GM23338 (cell line): ENCODE measurements at regions not wholly inside any gene's neighbourhood (a gene's known extent, or its start where the extent isn't known, plus 50 kb on each side); places are given as distances from the start of the nearest gene placed in this dataset.

ENCODE experiments used
- CREB1 ChIP-seq: fragments of 250-450 bp; sonication (Bioruptor Pico); IDR thresholded peaks from 2 replicates; pipeline ENCODE4 v1.5.0; 2020; ENCODE audit warnings: low read depth, mild to moderate bottlenecking, moderate library complexity
- CTCF ChIP-seq, 2 experiments: fragments of 200-600 bp in 1 of 2; sonication (generic) in 1 of 2; conservative IDR thresholded peaks; 2 replicates each; pipeline versions ENCODE4 v1.5.1 to v1.6.1; 2016 to 2017; ENCODE audit warnings: antibody characterized with exemption in 2 of 2, low read depth in 2 of 2, mild to moderate bottlenecking in 2 of 2, moderate library complexity in 1 of 2
- EZH2phosphoT487 ChIP-seq: fragments of 200-600 bp; sonication (generic); IDR thresholded peaks from one replicate; pipeline ENCODE4 v1.8.1; 2018; ENCODE audit warnings: antibody characterized with exemption; ENCODE audit not compliant: unreplicated experiment
- POLR2AphosphoS5 ChIP-seq: IDR thresholded peaks from 2 replicates; pipeline ENCODE4 v1.6.1; 2016; ENCODE audit warnings: antibody characterized with exemption, low read depth

DNA sequence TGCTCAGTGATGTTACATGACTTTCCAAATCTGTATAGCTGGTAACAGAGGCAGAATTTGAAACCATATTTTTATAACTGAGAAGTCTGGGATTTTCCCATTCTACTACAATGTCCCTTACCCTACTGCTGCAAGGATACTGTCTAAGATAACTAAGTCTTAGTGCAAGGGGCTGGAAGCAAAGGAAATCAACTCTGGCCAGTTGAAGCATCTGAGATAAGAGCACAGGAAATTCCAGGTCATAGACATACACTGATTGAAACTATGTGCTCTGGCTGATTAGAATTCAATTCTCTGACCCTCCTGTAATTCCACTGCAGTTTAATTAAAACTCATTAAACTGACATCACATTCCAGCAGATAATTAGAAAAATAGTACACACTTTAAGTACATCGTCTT lies 267.7 kb upstream of the C1orf87 start:
- TF ChIP-seq CTCF (conservative IDR thresholded peaks at IDR 0.05; ENCODE audit: low read depth in 2 of 2) (no peak), CREB1 (no peak), POLR2AphosphoS5 (no peak), EZH2phosphoT487 (no peak)
